ENCODE measurements at regions not wholly inside any gene's neighbourhood (a gene's known extent, or its start where the extent isn't known, plus 50 kb on each side); places are given as distances from the start of the nearest gene placed in this dataset.
"Not testable (repeated sequence)": the region's sequence is repeated elsewhere in the genome, so short reads cannot be mapped to it uniquely, and the experiment has no call there.

GRCh38 chr16:7867831-7868230, 535.2 kb downstream of the RBFOX1 start:
- 17 to 90% (median 44%) methylated on average over 1 of the region's 1 CpG for WGBS, 4 donors
- no peak for ATAC-seq
- peaks cover 0 to 10% (median 0%) of the 10 kb centered on the region in 12 donors for H3K9me3 ChIP-seq
- peaks cover 0 to 3% (median 0%) of the 10 kb centered on the region in 9 donors for H3K27me3 ChIP-seq
- DNase-seq, result no peak
- intact Hi-C loops (cut with DNase I), result no loop called here
- no peaks in the 10 kb centered on the region for H3K4me1 ChIP-seq
- no peak overlapping the region for H3K4me3 ChIP-seq
- no peaks in the 10 kb centered on the region for H3K36me3 ChIP-seq
- TF ChIP-seq CTCF (IDR thresholded peaks at IDR 0.05), result no peak
- TF ChIP-seq POLR2A (IDR thresholded peaks at IDR 0.05), result no peak
- no peak overlapping the region for H3K27ac ChIP-seq

GRCh38 chr16:7866144-7866543, 533.5 kb downstream of the RBFOX1 start:
- peaks cover 0 to 3% (median 0%) of the 10 kb centered on the region in 12 donors for H3K9me3 ChIP-seq
- no peaks in the 10 kb centered on the region for H3K36me3 ChIP-seq
- H3K27me3 ChIP-seq, result peaks cover 0 to 3% (median 0%) of the 10 kb centered on the region in 9 donors
- no peak overlapping the region for H3K4me3 ChIP-seq
- intact Hi-C loops (cut with DNase I), result no loop called here
- TF ChIP-seq CTCF (IDR thresholded peaks at IDR 0.05), result no peak
- TF ChIP-seq POLR2A (IDR thresholded peaks at IDR 0.05), result no peak
- H3K27ac ChIP-seq, result no peak overlapping the region
- DNase-seq (no peak), ATAC-seq (no peak)
- H3K4me1 ChIP-seq, result no peaks in the 10 kb centered on the region
- WGBS, 4 donors, result 20 to 35% (median 24%) methylated on average over 4 of the region's 4 CpGs

- not testable (repeated sequence) for ATAC-seq
- 47 to 54% (median 52%) methylated on average over 3 of the region's 3 CpGs for WGBS, 4 donors
Measured at GRCh38 chr16:7865393-7865792, 532.7 kb downstream of the RBFOX1 start.

GRCh38 chr16:7861891-7862582, 529.4 kb downstream of the RBFOX1 start:
- intact Hi-C loops (cut with DNase I), result no loop called here
- no peaks in the 10 kb centered on the region for H3K36me3 ChIP-seq
- no peaks in the 10 kb centered on the region for H3K4me1 ChIP-seq
- TF ChIP-seq CTCF (IDR thresholded peaks at IDR 0.05), result no peak
- TF ChIP-seq POLR2A (IDR thresholded peaks at IDR 0.05), result no peak
- no peak overlapping the region for H3K27ac ChIP-seq
- peaks cover 0 to 3% (median 0%) of the 10 kb centered on the region in 9 donors for H3K27me3 ChIP-seq
- peaks cover 0 to 15% (median 0%) of the 10 kb centered on the region in 12 donors for H3K9me3 ChIP-seq
- ATAC-seq (no peak), DNase-seq (no peak)
- WGBS, 4 donors, result 29 to 50% (median 42%) methylated on average over 3 of the region's 3 CpGs
- no peak overlapping the region for H3K4me3 ChIP-seq

More at GRCh38 chr16:7865393-7865792, 532.7 kb downstream of the RBFOX1 start:
- intact Hi-C loops (cut with DNase I); H3K4me3 ChIP-seq; H3K9me3 ChIP-seq; H3K36me3 ChIP-seq; H3K27me3 ChIP-seq; H3K27ac ChIP-seq; DNase-seq; H3K4me1 ChIP-seq: not testable (repeated sequence)

GRCh38 chr16:7853197-7853596, 520.6 kb downstream of the RBFOX1 start:
- no peak overlapping the region for H3K27ac ChIP-seq
- ATAC-seq, result no peak
- TF ChIP-seq POLR2A (IDR thresholded peaks at IDR 0.05) (no peak), CTCF (IDR thresholded peaks at IDR 0.05) (no peak)
- H3K36me3 ChIP-seq, result no peaks in the 10 kb centered on the region
- WGBS, 4 donors, result 38 to 57% (median 52%) methylated on average over 3 of the region's 3 CpGs
- no peak for DNase-seq
- H3K9me3 ChIP-seq, result no peaks in the 10 kb centered on the region
- intact Hi-C loops (cut with DNase I), result loop anchor here in 1 of 10 donors (10.0 kb wide), 1 partner anchor 58 kb away; no protein-coding TSS in a partner anchor
- no peaks in the 10 kb centered on the region for H3K27me3 ChIP-seq
- no peak overlapping the region for H3K4me3 ChIP-seq
- H3K4me1 ChIP-seq, result no peaks in the 10 kb centered on the region
